GM12878 (cell line): ENCODE measurements at regions not wholly inside any gene's neighbourhood (a gene's known extent, or its start where the extent isn't known, plus 50 kb on each side); places are given as distances from the start of the nearest gene placed in this dataset.
A peak's percentile ranks its signal among the peaks of the same experiment; 100 is the strongest.

Experiments
- ATAC-seq: fragments of 200-7000 bp; cut with Tn5 transposase; 3 replicates; pipeline ENCODE4 v1.9.1; 2020; ENCODE audit warnings: mild to moderate bottlenecking, moderate library complexity
- BruUV-seq: library from RNA; stranded (reverse); fragments of 400-500 nt; replicated peaks from 2 replicates; lab custom pipeline; 2021; lab: Mats Ljungman, UMichigan
- CTCF ChIA-PET: fragments of 300-600 bp; sonication (Branson Sonifier 250); formaldehyde crosslinking; extraction: SDS; loops from one replicate; lab custom pipeline; 2021; ENCODE audit warnings: inconsistent platforms; lab: Yijun Ruan, JAX
- POLR2A ChIA-PET: fragments of 350-600 bp; formaldehyde crosslinking; extraction: SDS; loops from one replicate; lab custom pipeline; 2021; ENCODE audit warnings: inconsistent platforms; lab: Charles Lee
- RAD21 ChIA-PET: fragments of 300-600 bp; sonication (Branson Sonifier 250); formaldehyde crosslinking; loops from one replicate; lab custom pipeline; 2023; ENCODE audit warnings: antibody characterized with exemption; ENCODE audit not compliant: unreplicated experiment; lab: Charles Lee
- SMC1A ChIA-PET: fragments of 300-600 bp; sonication (Branson Sonifier 250); formaldehyde crosslinking; loops from one replicate; lab custom pipeline; 2023; ENCODE audit not compliant: unreplicated experiment, uncharacterized antibody; lab: Charles Lee
- DNase-seq: peaks from one replicate; pipeline ENCODE4 v3.0.0-alpha.2; 2011; ENCODE audit warnings: low read depth, low spot score
- FAIRE-seq: peaks from 3 replicates; lab custom pipeline; 2011; peaks lifted over from hg19 to GRCh38; lab: Jason Lieb, UNC
- H2AFZ ChIP-seq: 2 replicates; pipeline ENCODE4 v1.6.0; 2011; ENCODE audit warnings: low read depth, low read length, control low read depth; ENCODE audit not compliant: control insufficient read depth
- H3K27ac ChIP-seq: 2 replicates; pipeline ENCODE4 v1.5.1; 2011; ENCODE audit warnings: control low read depth; ENCODE audit not compliant: control insufficient read depth, insufficient read depth
- H3K27me3 ChIP-seq, 2 experiments: replicated peaks in 1 of 2; 2 replicates each; pipeline versions ENCODE4 v1.6.0 to v1.6.1; 2011; ENCODE audit warnings: low read length in 1 of 2; ENCODE audit not compliant: control insufficient read depth in 2 of 2, insufficient read depth in 2 of 2
- H3K36me3 ChIP-seq, 2 experiments: 2 replicates each; pipeline ENCODE4 v1.5.1; 2011; ENCODE audit warnings: low read length in 1 of 2; ENCODE audit not compliant: control insufficient read depth in 2 of 2, insufficient read depth in 2 of 2
- H3K4me1 ChIP-seq: 2 replicates; pipeline ENCODE4 v1.6.1; 2011; ENCODE audit warnings: mild to moderate bottlenecking, low read length, moderate library complexity, mixed read lengths; ENCODE audit not compliant: control insufficient read depth, insufficient read depth
- H3K4me2 ChIP-seq: 2 replicates; pipeline ENCODE4 v1.6.0; 2011; ENCODE audit warnings: control low read depth; ENCODE audit not compliant: control insufficient read depth, insufficient read depth
- H3K4me3 ChIP-seq: fragments of 200-600 bp; sonication (generic); 2 replicates; pipeline ENCODE4 v1.5.1; 2016
- H3K79me2 ChIP-seq: 2 replicates; pipeline ENCODE4 v1.6.0; 2011; ENCODE audit warnings: low read length; ENCODE audit not compliant: control insufficient read depth, insufficient read depth
- H3K9ac ChIP-seq: 2 replicates; pipeline ENCODE4 v1.8.0; 2011; ENCODE audit warnings: low read length, control low read depth, mixed read lengths; ENCODE audit not compliant: control insufficient read depth, insufficient read depth
- H3K9me3 ChIP-seq: replicated peaks from 3 replicates; pipeline ENCODE4 v1.5.1; 2011; ENCODE audit warnings: mild to moderate bottlenecking, low read length; ENCODE audit not compliant: control insufficient read depth, insufficient read depth
- H4K20me1 ChIP-seq: 2 replicates; pipeline ENCODE4 v1.6.0; 2011; ENCODE audit not compliant: control insufficient read depth, insufficient read depth
- CREB1 ChIP-seq: IDR thresholded peaks from 2 replicates; pipeline ENCODE4 v1.6.1; 2012; ENCODE audit warnings: low read depth, mild to moderate bottlenecking, inconsistent platforms
- CREM ChIP-seq: IDR thresholded peaks from 2 replicates; pipeline ENCODE4 v1.6.1; 2014; ENCODE audit warnings: antibody characterized with exemption, low read depth
- DPF2 ChIP-seq: fragments of 450-650 bp; IDR thresholded peaks from 2 replicates; pipeline ENCODE4 v1.6.1; 2017; ENCODE audit warnings: mild to moderate bottlenecking
- FOS ChIP-seq: IDR thresholded peaks from 3 replicates; pipeline ENCODE4 v1.6.1; 2011; ENCODE audit warnings: borderline replicate concordance; ENCODE audit not compliant: insufficient read length; ENCODE audit errors: extremely low read depth
- NFYB ChIP-seq: IDR thresholded peaks from 2 replicates; pipeline ENCODE4 v1.6.1; 2011; ENCODE audit warnings: low read depth, mild to moderate bottlenecking, low read length, improper control_type of control experiment, moderate library complexity; ENCODE audit not compliant: insufficient read depth
- RFX5 ChIP-seq: IDR thresholded peaks from 2 replicates; pipeline ENCODE4 v1.6.1; 2011; ENCODE audit warnings: low read depth, low read length, improper control_type of control experiment
- SP1 ChIP-seq: IDR thresholded peaks from one replicate; pipeline ENCODE4 v1.6.1; 2011; ENCODE audit warnings: low read depth, low read length
- SRF ChIP-seq, 2 experiments: IDR thresholded peaks; 2 replicates each; pipeline ENCODE4 v1.6.1; 2011; ENCODE audit warnings: low read depth in 2 of 2, low read length in 2 of 2, mild to moderate bottlenecking in 1 of 2, moderate library complexity in 1 of 2
- ZBTB40 ChIP-seq: fragments of 450-650 bp; IDR thresholded peaks from 2 replicates; pipeline ENCODE4 v1.6.1; 2016; ENCODE audit warnings: mild to moderate bottlenecking, moderate library complexity, borderline replicate concordance
- ZNF384 ChIP-seq: IDR thresholded peaks from 2 replicates; pipeline ENCODE4 v1.6.1; 2012; ENCODE audit warnings: low read depth, mild to moderate bottlenecking, low read length, improper control_type of control experiment, borderline replicate concordance
- WGBS: methylation state at CpG from one replicate; pipeline ENCODE4 v1.1.6; 2016; ENCODE audit warnings: low lambda C conversion rate; ENCODE audit not compliant: insufficient replicate concordance, insufficient coverage; ENCODE audit errors: missing lambda C conversion rate; 5-methylcytosine and 5-hydroxymethylcytosine counted together
- in situ Hi-C: fragments of 300-500 bp; cut with MboI; formaldehyde crosslinking; loops from 9 replicates; pipeline ENCODE4 v1.14.3; 2018; ENCODE audit warnings: mixed read lengths
- intact Hi-C: fragments of 100-400 bp; cut with micrococcal nuclease; formaldehyde crosslinking; loops from one replicate; pipeline ENCODE4 v1.14.2; 2022; ENCODE audit not compliant: unreplicated experiment

GRCh38 chr16:79770244-79771064, 169.9 kb upstream of the MAF start:
- in situ Hi-C loops, result no loop called here
- peak; percentile 41 for FAIRE-seq
- BruUV-seq, result no TSS peak

More at GRCh38 chr16:79770244-79771064, 169.9 kb upstream of the MAF start:
- H3K9ac ChIP-seq, result peak overlapping the region; percentile 37; the same call in 1 of the 2 replicates
- peaks cover 0 to 4% of the 10 kb centered on the region in 2 experiments; a peak in 1 of 4 replicates for H3K27me3 ChIP-seq
- H3K27ac ChIP-seq, result no peak overlapping the region
- H2AFZ ChIP-seq, result peak overlapping the region; percentile 59
- ChIA-PET CTCF (no interaction called here), POLR2A (no interaction called here), SMC1A (no interaction called here), RAD21 (no interaction called here)
- peak overlapping the region; percentile 58 for H3K4me3 ChIP-seq
- ATAC-seq (peak; percentile 97), DNase-seq (peak; percentile 12)
- no peaks in the 10 kb centered on the region for H3K36me3 ChIP-seq
- no peaks in the 10 kb centered on the region for H3K79me2 ChIP-seq
- no peaks in the 10 kb centered on the region for H4K20me1 ChIP-seq
- H3K4me2 ChIP-seq, result peak overlapping the region; percentile 64
- intact Hi-C loops, result no loop called here
- WGBS, result 10% methylated on average over 38 of the region's 59 CpGs
- TF ChIP-seq CREB1 (0 out of 2 replicates have a peak, but pooled peaks have one; percentile 19), ZBTB40 (peak; percentile 48; the same call in 1 of the 2 replicates), SRF (IDR thresholded peaks at IDR 0.05; ENCODE audit: low read depth in 2 of 2, low read length in 2 of 2) (no peak), RFX5 (peak; percentile 97), ZNF384 (peak; percentile 78), SP1 (peak; percentile 68), CREM (peak; percentile 12; the same call in 1 of the 2 replicates), DPF2 (no peak), FOS (peak; percentile 34), NFYB (peak; percentile 86)
- H3K4me1 ChIP-seq, result no peaks in the 10 kb centered on the region
- no peaks in the 10 kb centered on the region for H3K9me3 ChIP-seq
